Activated CD8-positive, alpha-beta T cell treated with anti-CD3 and anti-CD28 coated beads for 36 hours (primary cell): ENCODE measurements at regions not wholly inside any gene's neighbourhood (a gene's known extent, or its start where the extent isn't known, plus 50 kb on each side); places are given as distances from the start of the nearest gene placed in this dataset.

Source experiments
- ATAC-seq: fragments of 200-7000 bp; cut with Tn5 transposase; one replicate; pipeline ENCODE4 v1.10.0; 2021; ENCODE audit warnings: mild to moderate bottlenecking, moderate library complexity
- CTCF ChIA-PET: fragments of 350-600 bp; sonication (Branson Sonifier 250); formaldehyde crosslinking; loops from one replicate; lab custom pipeline; 2021; ENCODE audit warnings: antibody characterized with exemption; lab: Charles Lee
- POLR2A ChIA-PET: fragments of 350-600 bp; sonication (Branson Sonifier 250); formaldehyde crosslinking; loops from one replicate; lab custom pipeline; 2021; ENCODE audit warnings: antibody characterized with exemption; lab: Charles Lee
- DNase-seq: peaks from one replicate; pipeline ENCODE4 v3.0.0-alpha.2; 2020
- H3K27ac Mint-ChIP-seq: one replicate; pipeline ENCODE4 v1.8.0; 2021; ENCODE audit warnings: mild to moderate bottlenecking, mixed read lengths
- H3K27me3 Mint-ChIP-seq: one replicate; pipeline ENCODE4 v1.8.0; 2021; ENCODE audit warnings: mixed read lengths
- H3K36me3 Mint-ChIP-seq: one replicate; pipeline ENCODE4 v1.8.0; 2021; ENCODE audit warnings: low read depth, mixed read lengths
- H3K4me1 Mint-ChIP-seq: one replicate; pipeline ENCODE4 v1.8.0; 2021; ENCODE audit warnings: low read depth, mixed read lengths
- H3K4me3 Mint-ChIP-seq: one replicate; pipeline ENCODE4 v1.8.0; 2021; ENCODE audit warnings: mild to moderate bottlenecking, moderate library complexity, mixed read lengths
- H3K9me3 Mint-ChIP-seq: one replicate; pipeline ENCODE4 v1.8.0; 2021; ENCODE audit warnings: mixed read lengths
- intact Hi-C: fragments of 100-400 bp; cut with micrococcal nuclease; formaldehyde crosslinking; loops from one replicate; pipeline ENCODE4 v1.10.0; 2022
- TF ChIP-seq, protein P1 (sequence below): fragments of 200-600 bp; IDR thresholded peaks from one replicate; pipeline ENCODE4 v1.8.0; 2022; ENCODE audit warnings: antibody characterized with exemption, mild to moderate bottlenecking

DNA sequence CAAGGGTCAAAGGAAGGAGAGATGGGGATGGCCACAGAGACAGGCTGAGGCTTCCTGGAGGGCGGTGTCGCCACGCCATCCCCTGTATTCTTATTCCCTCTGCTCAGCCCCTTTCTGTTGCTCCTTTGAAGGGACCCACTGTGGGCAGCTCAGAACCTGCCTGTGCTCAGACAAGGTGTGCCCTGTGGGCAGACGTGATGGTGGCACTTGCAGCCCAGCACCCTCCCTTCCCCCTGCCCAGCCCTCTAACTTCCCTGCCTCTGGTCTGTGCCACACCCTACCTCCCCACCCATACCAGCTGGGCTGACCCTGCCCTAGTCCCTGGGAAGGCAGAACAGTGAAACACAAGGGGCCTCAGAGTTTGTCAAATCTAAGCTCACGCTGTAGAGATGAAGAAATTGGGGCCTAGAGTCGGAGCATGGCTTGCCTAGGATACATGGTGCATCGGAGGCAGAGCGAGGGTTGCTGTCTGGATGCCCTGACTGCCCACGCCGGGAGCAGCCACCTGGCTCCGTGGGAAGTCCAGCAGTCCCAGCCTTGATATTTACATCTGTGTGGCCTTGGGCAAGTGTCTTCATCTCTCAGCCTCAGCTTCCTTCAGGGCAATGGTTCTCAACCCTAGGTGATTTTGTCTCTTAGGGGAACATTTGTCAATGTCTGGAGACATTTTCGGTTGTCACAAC lies 68.6 kb upstream of the RUNX3 start:
- Mint-ChIP-seq H3K27me3 (no peaks in the 10 kb centered on the region), H3K36me3 (peaks cover 37% of the 10 kb centered on the region), H3K27ac (peak overlapping the region; percentile 92), H3K4me3 (peak overlapping the region; percentile 17), H3K4me1 (peaks cover 89% of the 10 kb centered on the region), H3K9me3 (peaks cover 6% of the 10 kb centered on the region)
- ChIA-PET CTCF (interaction anchor here (1.5 to 4.1 kb wide), 3 partner anchors 10 to 39 kb away, joined by 6 to 22 read pairs (median 16); no protein-coding TSS in a partner anchor), POLR2A (interaction anchor here (0.7 to 13.9 kb wide), 13 partner anchors 8 to 59 kb away, joined by 3 to 157 read pairs (median 6); no protein-coding TSS in a partner anchor)
- intact Hi-C loops, result no loop called here
- no peak for DNase-seq
- TF ChIP-seq, protein P1, sequence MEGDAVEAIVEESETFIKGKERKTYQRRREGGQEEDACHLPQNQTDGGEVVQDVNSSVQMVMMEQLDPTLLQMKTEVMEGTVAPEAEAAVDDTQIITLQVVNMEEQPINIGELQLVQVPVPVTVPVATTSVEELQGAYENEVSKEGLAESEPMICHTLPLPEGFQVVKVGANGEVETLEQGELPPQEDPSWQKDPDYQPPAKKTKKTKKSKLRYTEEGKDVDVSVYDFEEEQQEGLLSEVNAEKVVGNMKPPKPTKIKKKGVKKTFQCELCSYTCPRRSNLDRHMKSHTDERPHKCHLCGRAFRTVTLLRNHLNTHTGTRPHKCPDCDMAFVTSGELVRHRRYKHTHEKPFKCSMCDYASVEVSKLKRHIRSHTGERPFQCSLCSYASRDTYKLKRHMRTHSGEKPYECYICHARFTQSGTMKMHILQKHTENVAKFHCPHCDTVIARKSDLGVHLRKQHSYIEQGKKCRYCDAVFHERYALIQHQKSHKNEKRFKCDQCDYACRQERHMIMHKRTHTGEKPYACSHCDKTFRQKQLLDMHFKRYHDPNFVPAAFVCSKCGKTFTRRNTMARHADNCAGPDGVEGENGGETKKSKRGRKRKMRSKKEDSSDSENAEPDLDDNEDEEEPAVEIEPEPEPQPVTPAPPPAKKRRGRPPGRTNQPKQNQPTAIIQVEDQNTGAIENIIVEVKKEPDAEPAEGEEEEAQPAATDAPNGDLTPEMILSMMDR, result no peak
- no peak for ATAC-seq

DNA sequence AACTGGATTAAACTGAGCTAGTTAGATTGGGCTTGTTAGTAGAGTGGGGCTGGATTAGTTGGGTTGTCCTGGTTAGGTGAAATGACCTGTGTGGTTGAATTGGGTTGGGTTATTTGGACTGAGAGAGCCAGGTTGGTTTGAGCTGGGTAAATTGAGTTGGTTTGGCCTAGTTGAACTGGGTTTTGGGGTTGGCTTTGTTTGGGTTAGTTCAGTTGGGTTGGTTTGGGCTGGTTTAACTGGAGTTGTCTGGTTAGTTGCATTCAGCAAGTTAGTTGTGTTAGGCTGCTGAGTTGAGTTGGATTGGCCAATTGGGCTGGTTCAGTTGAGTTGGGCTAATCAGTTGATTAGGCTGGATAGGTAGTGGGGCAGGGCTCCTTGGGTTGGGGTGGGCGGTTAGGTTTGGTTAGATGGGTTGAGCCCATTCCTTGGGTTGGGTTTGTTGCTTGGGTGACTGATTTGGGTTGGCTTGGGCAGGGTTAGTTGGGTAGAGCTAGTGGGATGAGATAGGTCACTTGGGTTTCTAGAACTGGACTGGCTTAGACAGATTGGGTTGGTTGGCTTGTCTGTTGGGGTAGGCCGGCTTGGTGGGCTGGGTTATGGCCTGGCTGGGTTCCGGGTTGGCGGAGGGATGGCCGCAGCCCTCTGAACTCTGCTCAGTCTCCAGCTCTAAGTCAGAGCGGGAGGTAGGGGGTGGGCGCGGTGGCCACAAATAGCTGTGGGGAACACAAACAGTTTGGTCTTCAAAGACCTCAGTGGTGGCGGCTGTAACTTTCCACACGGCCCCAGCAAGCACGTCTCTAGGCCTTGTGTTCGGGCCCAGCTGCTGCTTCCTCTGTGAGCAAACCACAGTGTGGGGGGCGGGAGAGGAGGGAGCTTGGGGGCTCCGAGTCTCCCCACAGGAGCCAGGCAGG lies 67.2 kb upstream of the RUNX3 start:
- TF ChIP-seq, protein P1, result no peak
- CTCF ChIA-PET, result interaction anchor here (0.8 to 4.1 kb wide), 7 partner anchors 10 to 40 kb away, joined by 3 to 22 read pairs (median 5); no protein-coding TSS in a partner anchor
- Mint-ChIP-seq H3K9me3 (peaks cover 5% of the 10 kb centered on the region), H3K27me3 (no peaks in the 10 kb centered on the region), H3K36me3 (peaks cover 37% of the 10 kb centered on the region), H3K27ac (peak overlapping the region; percentile 97), H3K4me3 (peak overlapping the region; percentile 73), H3K4me1 (peaks cover 92% of the 10 kb centered on the region)
- intact Hi-C loops, result loop anchor here (2.0 kb wide), 1 partner anchor 30 kb away; no protein-coding TSS in a partner anchor
- peak; percentile 74 for ATAC-seq
- DNase-seq, result peak; percentile 99
- POLR2A ChIA-PET, result interaction anchor here (0.6 to 13.9 kb wide), 16 partner anchors 10 to 40 kb away, joined by 3 to 157 read pairs (median 5); no protein-coding TSS in a partner anchor

DNA sequence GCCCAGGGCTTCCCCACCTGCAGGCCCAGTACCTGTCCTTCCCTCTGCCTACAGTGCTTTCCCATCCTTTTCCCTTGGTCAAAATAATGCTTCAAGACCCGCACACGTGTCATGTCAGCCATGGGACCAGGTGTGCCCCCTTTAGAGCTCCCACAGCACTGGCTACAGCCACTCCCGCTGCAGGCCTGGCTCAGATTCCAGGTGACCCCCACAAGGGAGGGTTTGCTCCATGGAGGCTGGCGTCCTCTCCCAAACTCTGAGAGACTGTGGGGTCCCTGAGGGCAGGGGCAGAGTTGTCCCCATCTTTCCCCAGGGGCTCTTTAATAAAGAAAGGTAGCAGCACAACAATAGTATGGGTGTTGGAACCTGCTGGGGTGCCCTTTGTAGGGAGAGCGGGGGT lies 66.4 kb upstream of the RUNX3 start:
- TF ChIP-seq, protein P1, result no peak

DNA sequence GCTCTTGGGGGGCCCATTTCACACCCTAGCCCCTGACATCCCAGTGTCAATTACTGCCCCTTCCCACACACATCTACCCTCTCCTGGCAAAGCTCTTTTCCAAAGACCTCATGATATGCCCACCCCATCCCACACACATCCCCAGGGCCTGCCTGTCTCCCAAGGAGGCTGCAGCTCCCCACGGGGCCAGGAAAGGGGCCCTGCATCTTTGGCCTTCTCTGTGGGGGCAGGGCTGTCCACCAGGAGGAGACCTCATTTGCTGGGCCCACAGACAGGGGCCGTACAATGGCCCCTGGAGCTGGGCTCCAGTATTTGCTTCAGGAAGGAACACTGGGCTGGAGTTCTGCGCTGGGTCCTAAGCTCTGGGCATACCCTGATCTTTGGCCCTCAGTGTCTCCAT lies 65.6 kb upstream of the RUNX3 start:
- POLR2A ChIA-PET, result interaction anchor here (0.8 to 13.9 kb wide), 10 partner anchors 8 to 36 kb away, joined by 3 to 157 read pairs (median 10); no protein-coding TSS in a partner anchor
- TF ChIP-seq, protein P1, result no peak

More for the DNA sequence above, 66.4 kb upstream of the RUNX3 start:
- no peaks in the 10 kb centered on the region for H3K27me3 Mint-ChIP-seq
- ATAC-seq, result no peak
- peaks cover 40% of the 10 kb centered on the region for H3K36me3 Mint-ChIP-seq
- ChIA-PET CTCF (interaction anchor here (1.2 to 4.1 kb wide), 8 partner anchors 9 to 105 kb away, joined by 3 to 22 read pairs (median 5); no protein-coding TSS in a partner anchor), POLR2A (interaction anchor here (0.8 to 13.9 kb wide), 9 partner anchors 9 to 37 kb away, joined by 3 to 157 read pairs (median 12); no protein-coding TSS in a partner anchor)
- H3K9me3 Mint-ChIP-seq, result peaks cover 5% of the 10 kb centered on the region
- H3K4me1 Mint-ChIP-seq, result peaks cover 98% of the 10 kb centered on the region
- intact Hi-C loops, result loop anchor here (2.0 kb wide), 1 partner anchor 30 kb away; no protein-coding TSS in a partner anchor
- DNase-seq, result no peak
- H3K27ac Mint-ChIP-seq, result peak overlapping the region; percentile 97
- H3K4me3 Mint-ChIP-seq, result peak overlapping the region; percentile 73

More for the DNA sequence above, 65.6 kb upstream of the RUNX3 start:
- Mint-ChIP-seq H3K36me3 (peaks cover 36% of the 10 kb centered on the region), H3K27ac (peak overlapping the region; percentile 97), H3K4me3 (no peak overlapping the region), H3K9me3 (peaks cover 5% of the 10 kb centered on the region), H3K4me1 (peaks cover 98% of the 10 kb centered on the region), H3K27me3 (no peaks in the 10 kb centered on the region)
- CTCF ChIA-PET, result interaction anchor here (0.9 to 4.1 kb wide), 7 partner anchors 9 to 106 kb away, joined by 3 to 22 read pairs (median 5); no protein-coding TSS in a partner anchor
- intact Hi-C loops, result loop anchor here (2.0 kb wide), 1 partner anchor 29 kb away; no protein-coding TSS in a partner anchor
- DNase-seq (no peak), ATAC-seq (no peak)
